ENCODE measurements at regions not wholly inside any gene's neighbourhood (a gene's known extent, or its start where the extent isn't known, plus 50 kb on each side); places are given as distances from the start of the nearest gene placed in this dataset.

GRCh38 chr18:77547757-77548156 lies 298.1 kb downstream of the GALR1 start:
- TF ChIP-seq, protein P1, sequence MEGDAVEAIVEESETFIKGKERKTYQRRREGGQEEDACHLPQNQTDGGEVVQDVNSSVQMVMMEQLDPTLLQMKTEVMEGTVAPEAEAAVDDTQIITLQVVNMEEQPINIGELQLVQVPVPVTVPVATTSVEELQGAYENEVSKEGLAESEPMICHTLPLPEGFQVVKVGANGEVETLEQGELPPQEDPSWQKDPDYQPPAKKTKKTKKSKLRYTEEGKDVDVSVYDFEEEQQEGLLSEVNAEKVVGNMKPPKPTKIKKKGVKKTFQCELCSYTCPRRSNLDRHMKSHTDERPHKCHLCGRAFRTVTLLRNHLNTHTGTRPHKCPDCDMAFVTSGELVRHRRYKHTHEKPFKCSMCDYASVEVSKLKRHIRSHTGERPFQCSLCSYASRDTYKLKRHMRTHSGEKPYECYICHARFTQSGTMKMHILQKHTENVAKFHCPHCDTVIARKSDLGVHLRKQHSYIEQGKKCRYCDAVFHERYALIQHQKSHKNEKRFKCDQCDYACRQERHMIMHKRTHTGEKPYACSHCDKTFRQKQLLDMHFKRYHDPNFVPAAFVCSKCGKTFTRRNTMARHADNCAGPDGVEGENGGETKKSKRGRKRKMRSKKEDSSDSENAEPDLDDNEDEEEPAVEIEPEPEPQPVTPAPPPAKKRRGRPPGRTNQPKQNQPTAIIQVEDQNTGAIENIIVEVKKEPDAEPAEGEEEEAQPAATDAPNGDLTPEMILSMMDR (conservative IDR thresholded peaks at IDR 0.05; ENCODE audit: low read depth, low read length) = no peak
- no peak for TF ChIP-seq EZH2 (IDR thresholded peaks at IDR 0.05; ENCODE audit: borderline replicate concordance, low read depth, low read length, poor library complexity, severe bottlenecking)
